GM18858 (cell line): ENCODE measurements at regions not wholly inside any gene's neighbourhood (a gene's known extent, or its start where the extent isn't known, plus 50 kb on each side); places are given as distances from the start of the nearest gene placed in this dataset.
"Not testable (repeated sequence)": the region's sequence is repeated elsewhere in the genome, so short reads cannot be mapped to it uniquely, and the experiment has no call there.

Experiments used
- ATAC-seq: cut with Tn5 transposase; IDR thresholded peaks from one replicate; pipeline ENCODE4 v1.9.1; 2021; ENCODE audit not compliant: unreplicated experiment

- not testable (repeated sequence) for ATAC-seq
These were observed 63.9 kb upstream of the SEC22B start for GRCh38 chr1:120240181-120240580.

GRCh38 chr1:120239351-120239750 lies 63.0 kb upstream of the SEC22B start:
- not testable (repeated sequence) for ATAC-seq

DNA sequence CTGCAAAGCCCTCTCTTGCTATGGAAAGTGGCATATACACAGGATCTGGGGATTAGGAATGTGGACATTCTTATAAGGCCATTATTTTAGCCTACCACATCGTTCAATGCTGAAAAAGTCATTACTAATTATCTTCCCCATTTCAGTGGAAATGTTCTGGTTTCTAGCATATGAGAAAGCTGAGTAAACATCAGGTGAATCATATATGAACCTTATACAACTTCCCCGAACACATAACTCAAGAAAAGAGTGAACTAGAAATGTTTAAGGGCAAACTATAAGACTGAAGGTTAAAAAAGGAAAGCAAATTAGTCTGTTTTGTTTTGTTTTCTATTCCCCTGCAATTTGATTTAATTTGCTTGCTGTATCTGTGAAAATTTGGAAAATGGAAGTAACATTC lies 62.5 kb upstream of the SEC22B start:
- ATAC-seq: not testable (repeated sequence)

DNA sequence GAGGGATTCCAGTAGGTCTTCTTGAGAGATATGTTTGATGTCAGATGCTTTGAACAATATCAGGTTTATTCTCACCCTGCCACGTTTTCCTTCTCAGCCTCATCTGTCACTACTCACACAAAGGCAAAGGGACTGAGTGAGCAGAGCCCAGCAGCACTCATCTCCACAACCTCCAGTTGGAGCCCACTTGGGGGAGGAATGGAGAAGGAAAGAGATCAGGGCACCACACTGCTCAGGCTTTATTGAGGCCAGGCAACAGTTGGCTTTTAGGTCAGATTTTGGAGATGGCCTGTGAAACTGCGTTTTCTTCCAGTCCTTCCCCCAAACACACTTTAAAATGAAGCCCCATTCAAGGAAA lies 57.3 kb upstream of the SEC22B start:
- not testable (repeated sequence) for ATAC-seq

GRCh38 chr1:120232834-120233660 lies 56.7 kb upstream of the SEC22B start:
- ATAC-seq: not testable (repeated sequence)

GRCh38 chr1:120229835-120230234 lies 53.5 kb upstream of the SEC22B start:
- ATAC-seq: not testable (repeated sequence)
